ENCODE measurements at regions not wholly inside any gene's neighbourhood (a gene's known extent, or its start where the extent isn't known, plus 50 kb on each side); places are given as distances from the start of the nearest gene placed in this dataset.

GRCh38 chr4:124018383-124019317 is 622.1 kb downstream of the SPRY1 start:
- DNase-seq: no peak

DNA sequence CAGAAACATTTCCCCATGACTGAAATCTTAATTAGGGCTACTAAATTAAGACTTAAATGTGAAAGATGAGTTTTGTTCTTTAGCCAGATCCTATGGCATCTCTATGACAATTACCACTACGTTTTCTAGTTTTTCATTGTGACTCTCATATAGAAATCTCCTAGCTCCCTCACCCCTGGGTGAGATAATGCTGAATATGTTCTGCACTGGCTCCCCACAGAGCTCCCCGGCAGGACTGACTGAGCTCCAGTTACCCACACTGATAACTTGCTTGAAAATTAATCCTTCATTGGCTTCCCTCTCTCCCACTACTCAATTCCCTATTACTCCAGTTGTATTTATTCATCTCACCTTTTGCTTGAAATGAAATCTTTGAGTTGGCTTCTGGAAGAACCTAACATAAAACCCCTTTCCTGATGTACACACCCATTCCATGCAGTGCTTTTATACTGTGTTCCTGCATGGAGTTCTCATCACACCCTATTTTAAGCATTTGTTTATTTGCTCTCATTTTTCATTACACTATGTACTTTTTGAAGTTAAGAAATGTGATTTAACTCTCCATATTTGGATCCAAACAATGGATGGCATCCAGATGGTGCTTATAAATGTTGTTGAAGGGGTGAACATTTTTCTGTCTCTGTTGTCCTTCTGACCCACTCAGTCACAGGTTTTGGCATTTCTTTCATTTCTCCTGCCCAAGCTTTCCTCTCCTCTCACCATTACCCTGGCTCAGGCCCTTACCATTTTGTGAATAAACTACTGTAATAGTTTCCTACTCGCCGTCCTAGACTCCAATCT is 623.4 kb downstream of the SPRY1 start:
- no peak for DNase-seq

- DNase-seq: no peak
Observed at GRCh38 chr4:124025000-124025399, 628.4 kb downstream of the SPRY1 start.

DNA sequence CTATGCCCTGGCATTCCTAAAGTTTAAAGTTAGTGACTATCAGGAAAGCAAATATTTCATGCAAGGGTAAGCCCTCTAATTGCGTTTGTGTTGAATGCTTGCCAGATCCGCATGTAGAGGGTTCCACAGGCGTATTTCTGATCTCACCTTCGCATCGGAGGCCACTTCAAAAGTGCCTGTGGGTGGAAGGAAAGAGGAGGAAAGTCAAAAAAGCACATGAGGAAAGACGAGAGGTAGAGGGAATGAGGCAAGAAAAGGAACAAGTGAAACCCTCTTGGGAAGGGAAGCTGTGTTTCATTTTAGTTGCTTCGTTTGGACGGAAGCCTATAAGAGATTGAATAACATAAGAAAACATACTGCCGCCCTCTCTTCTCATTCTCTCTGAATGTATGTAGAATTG is 628.8 kb downstream of the SPRY1 start:
- DNase-seq: no peak

GRCh38 chr4:124028182-124028581 is 631.6 kb downstream of the SPRY1 start:
- DNase-seq: no peak

GRCh38 chr4:124030147-124030546 is 633.6 kb downstream of the SPRY1 start:
- no peak for DNase-seq

GRCh38 chr4:124032035-124032434 is 635.4 kb downstream of the SPRY1 start:
- DNase-seq: no peak

- no peak for DNase-seq
Observed at GRCh38 chr4:124035364-124036041, 638.9 kb downstream of the SPRY1 start.

DNA sequence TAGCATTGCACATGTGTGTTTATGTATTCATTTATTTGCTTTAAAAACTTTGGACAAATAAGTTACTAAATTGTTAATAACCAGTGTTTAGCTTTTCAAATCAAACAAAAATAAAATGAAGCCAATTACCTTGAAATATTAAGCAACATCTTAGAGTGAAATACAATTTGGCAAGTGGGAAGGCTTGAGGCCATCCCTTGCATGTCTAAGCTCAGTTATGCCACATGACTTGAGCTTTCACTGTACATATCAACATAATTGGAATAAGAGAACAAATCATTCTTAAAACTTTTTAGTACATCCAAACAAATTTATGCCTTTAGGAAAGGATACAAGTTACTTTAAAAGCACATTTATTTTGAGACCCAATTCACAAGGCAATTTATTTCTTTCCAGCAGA is 640.6 kb downstream of the SPRY1 start:
- DNase-seq: no peak

DNA sequence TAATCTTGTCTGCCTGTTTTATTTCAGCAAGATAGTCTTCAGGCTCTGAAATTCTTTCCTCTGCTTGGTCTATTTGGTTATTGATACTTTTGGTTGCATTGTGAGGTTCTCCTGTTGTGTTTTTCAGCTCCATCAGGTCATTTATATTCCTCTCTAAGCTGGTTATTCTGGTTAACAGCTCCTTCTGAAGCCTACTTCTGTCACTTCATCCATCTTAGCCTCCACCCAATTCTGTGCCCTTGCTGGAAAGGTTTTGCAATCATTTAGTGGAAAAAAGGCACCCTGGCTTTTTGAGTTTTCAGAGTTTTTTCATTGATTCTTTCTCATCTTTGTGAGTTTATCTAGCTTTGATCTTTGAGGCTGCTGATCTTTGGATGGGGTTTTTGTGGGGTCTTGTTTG is 647.7 kb downstream of the SPRY1 start:
- DNase-seq: no peak

GRCh38 chr4:124044867-124045266 is 648.3 kb downstream of the SPRY1 start:
- no peak for DNase-seq

DNA sequence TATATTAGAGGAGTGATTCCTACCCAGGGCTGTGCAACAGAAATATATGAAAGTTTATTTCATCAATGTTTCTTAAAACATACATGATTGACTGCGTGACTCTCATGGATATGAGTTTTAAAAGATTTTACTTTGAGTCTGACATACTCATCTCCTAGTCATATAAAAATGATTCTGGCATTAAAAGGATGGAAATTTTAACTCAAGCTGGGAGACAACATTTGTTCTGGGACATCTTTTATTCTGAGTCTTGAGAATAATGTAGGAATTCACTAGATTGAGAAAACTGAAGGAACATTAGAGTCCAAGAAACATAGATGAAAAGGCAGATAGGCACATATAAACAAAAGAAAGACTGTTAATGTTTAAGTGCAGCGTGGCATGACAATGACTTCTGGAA is 649.6 kb downstream of the SPRY1 start:
- no peak for DNase-seq

GRCh38 chr4:124053872-124054538 is 657.4 kb downstream of the SPRY1 start:
- DNase-seq: no peak

GRCh38 chr4:124055336-124055735 is 657.2 kb downstream of the ANKRD50 start:
- no peak for DNase-seq

GRCh38 chr4:124055896-124056295 is 656.6 kb downstream of the ANKRD50 start:
- no peak for DNase-seq

DNA sequence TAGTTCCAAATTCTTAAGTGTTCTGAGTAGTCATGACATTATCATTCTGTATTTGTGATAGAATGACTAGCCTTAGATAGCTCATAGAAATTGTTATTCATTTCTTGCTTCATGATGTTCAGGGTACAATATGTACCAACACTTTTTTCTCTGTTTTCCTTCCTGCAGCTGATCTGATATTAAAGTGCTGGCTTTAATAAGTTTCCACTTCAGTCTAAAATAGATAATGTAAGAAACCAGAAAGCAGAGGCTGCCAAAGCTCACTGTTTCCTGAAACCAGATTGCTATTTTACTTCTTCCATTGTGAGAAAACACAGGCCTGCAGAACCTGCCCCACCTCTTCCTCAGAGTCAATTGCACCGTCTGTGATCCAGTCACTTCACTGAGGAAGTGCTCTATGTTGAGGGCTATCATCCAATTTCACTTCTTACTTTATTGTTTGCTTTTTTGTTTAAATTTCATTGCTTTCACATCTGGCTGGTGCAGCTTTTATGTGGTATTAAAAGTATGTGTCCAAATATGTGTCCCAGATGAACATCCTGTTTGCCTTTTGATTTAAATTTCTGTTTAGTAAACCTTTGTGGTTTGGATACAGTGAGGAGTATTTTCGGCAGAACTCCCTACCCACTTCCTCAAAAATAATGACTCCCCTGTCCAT is 652.1 kb downstream of the ANKRD50 start:
- DNase-seq: no peak

DNA sequence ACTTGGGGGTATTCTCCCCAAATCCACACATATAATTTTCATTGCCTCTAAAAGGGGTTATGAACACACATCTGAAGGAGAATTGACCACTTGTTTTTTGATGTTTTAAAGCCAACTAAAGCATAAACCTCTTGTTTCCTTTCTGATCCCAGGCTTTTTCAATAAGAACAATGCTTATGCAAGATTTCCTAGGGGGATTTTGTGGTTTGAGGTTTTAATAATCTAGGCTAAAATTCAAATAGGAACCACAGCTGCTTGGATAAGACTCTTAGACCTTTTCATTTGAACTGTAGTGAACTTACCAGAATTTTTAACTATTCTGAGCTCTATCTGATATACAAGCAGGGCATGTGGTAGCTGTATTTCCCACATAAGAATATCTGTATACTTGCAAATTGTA is 651.1 kb downstream of the ANKRD50 start:
- DNase-seq: no peak

DNA sequence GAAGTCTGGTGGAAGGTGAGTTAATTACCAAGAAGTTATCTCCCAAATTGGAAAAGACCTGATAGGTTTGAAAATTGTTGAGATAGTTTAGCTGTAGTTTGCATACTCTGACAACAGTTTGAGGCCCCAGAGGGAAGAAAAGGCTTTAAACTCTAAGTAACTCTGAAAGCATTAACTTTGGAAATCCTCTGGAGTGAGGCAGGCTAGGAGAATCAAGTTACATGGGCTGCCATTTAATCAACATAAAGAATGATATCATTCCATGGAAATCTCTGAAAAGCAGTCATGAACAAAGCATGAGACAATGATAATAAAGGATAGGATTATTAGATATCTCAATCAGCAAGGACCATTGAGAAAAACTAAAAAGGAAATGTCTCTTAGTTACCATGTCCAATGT is 647.1 kb downstream of the ANKRD50 start:
- DNase-seq: no peak

DNA sequence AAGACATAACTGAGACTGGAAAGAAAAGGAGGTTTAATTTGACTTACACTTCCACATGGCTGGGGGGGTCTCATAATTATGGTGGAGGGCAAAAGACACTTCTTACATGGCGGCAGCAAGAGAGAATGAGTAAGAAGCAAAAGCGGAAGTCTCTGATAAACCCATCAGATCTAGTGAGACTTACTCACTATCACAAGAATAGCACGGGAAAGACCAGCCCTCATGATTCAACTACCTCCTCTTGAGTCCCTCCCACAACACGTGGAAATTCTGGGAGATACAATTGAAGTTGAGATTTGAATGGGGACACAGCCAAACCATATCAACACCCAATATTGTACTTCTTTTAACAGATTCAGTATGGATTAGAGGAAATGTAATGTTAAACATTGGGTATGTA is 646.6 kb downstream of the ANKRD50 start:
- DNase-seq: no peak

DNA sequence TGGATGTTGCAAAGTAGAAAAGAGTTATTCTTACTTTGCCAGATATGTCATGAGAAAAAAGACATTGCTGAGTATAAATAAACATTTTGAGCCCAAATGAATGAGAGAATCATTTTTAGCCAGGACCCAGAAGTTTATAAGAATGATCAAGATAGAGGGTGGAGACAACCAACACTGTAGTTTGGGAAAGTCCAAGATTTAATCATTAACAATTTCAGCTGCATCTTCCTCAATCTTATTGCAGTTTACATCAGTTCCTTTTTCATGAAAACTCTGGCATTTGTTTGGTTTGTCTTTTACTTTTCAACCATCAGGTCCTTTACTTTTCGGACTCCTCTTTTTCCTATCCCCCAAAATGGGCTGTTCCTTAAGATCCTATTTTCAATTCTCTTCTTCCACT is 645.9 kb downstream of the ANKRD50 start:
- no peak for DNase-seq

DNA sequence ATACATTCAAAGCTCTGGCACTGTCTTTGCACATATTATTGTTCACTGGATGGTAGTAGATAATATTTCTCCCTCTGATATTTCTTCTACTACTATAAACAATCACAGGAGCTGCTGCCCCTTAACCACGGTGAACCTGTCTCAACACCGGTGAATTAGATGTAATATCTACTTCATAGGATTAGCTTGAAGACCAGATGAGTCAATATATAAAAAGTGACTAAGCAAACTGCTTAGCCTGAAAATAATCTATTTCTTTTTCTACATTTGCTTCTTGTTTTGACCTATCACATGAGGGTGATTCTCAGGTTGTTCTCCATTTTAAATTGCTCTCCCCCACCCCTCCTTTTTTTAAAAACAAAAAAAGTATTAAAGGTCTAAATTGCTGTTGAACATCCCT is 645.5 kb downstream of the ANKRD50 start:
- DNase-seq: no peak
